ENCODE measurements at regions not wholly inside any gene's neighbourhood (a gene's known extent, or its start where the extent isn't known, plus 50 kb on each side); places are given as distances from the start of the nearest gene placed in this dataset.

- Mint-ChIP-seq H3K27ac (no peak overlapping the region), H3K4me3 (no peak overlapping the region), H3K4me1 (ENCODE audit: low read depth) (no peaks in the 10 kb centered on the region), H3K9me3 (no peaks in the 10 kb centered on the region), H3K36me3 (ENCODE audit: low read depth) (no peaks in the 10 kb centered on the region), H3K27me3 (no peaks in the 10 kb centered on the region)
- POLR2A ChIA-PET, result no interaction called here
- TF ChIP-seq CTCF (IDR thresholded peaks at IDR 0.05), result no peak
- CTCF ChIA-PET, result no interaction called here
- DNase-seq, result no peak
- intact Hi-C loops (cut with micrococcal nuclease), result no loop called here
- ATAC-seq, result no peak
Measured at GRCh38 chr15:37165395-37165794, 65.0 kb upstream of the MEIS2 start.

GRCh38 chr15:37166402-37166801 lies 66.1 kb upstream of the MEIS2 start:
- no peaks in the 10 kb centered on the region for H3K9me3 Mint-ChIP-seq
- no peaks in the 10 kb centered on the region for H3K4me1 Mint-ChIP-seq (ENCODE audit: low read depth)
- no peak overlapping the region for H3K4me3 Mint-ChIP-seq
- ChIA-PET CTCF (no interaction called here), POLR2A (no interaction called here)
- intact Hi-C loops (cut with micrococcal nuclease), result no loop called here
- no peak for TF ChIP-seq CTCF (IDR thresholded peaks at IDR 0.05)
- no peaks in the 10 kb centered on the region for H3K27me3 Mint-ChIP-seq
- H3K27ac Mint-ChIP-seq, result no peak overlapping the region
- ATAC-seq, result no peak
- DNase-seq, result no peak
- H3K36me3 Mint-ChIP-seq (ENCODE audit: low read depth), result no peaks in the 10 kb centered on the region

GRCh38 chr15:37181339-37181738 lies 81.0 kb upstream of the MEIS2 start:
- H3K9me3 Mint-ChIP-seq, result peaks cover 11% of the 10 kb centered on the region
- intact Hi-C loops (cut with micrococcal nuclease), result no loop called here
- ATAC-seq (no peak), DNase-seq (no peak)
- ChIA-PET POLR2A (no interaction called here), CTCF (no interaction called here)
- no peak for TF ChIP-seq CTCF (IDR thresholded peaks at IDR 0.05)
- H3K36me3 Mint-ChIP-seq (ENCODE audit: low read depth), result no peaks in the 10 kb centered on the region
- peaks cover 2% of the 10 kb centered on the region for H3K27me3 Mint-ChIP-seq
- H3K27ac Mint-ChIP-seq, result no peak overlapping the region
- no peaks in the 10 kb centered on the region for H3K4me1 Mint-ChIP-seq (ENCODE audit: low read depth)
- H3K4me3 Mint-ChIP-seq, result no peak overlapping the region

- POLR2A ChIA-PET, result no interaction called here
- Mint-ChIP-seq H3K36me3 (ENCODE audit: low read depth) (no peaks in the 10 kb centered on the region), H3K4me1 (ENCODE audit: low read depth) (no peaks in the 10 kb centered on the region), H3K27me3 (no peaks in the 10 kb centered on the region), H3K27ac (no peak overlapping the region), H3K9me3 (no peaks in the 10 kb centered on the region), H3K4me3 (no peak overlapping the region)
- DNase-seq (no peak), ATAC-seq (no peak)
- CTCF ChIA-PET, result no interaction called here
- no peak for TF ChIP-seq CTCF (IDR thresholded peaks at IDR 0.05)
- intact Hi-C loops (cut with micrococcal nuclease), result no loop called here
Measured at GRCh38 chr15:37199545-37199944, 99.2 kb upstream of the MEIS2 start.

GRCh38 chr15:37203050-37203449 lies 102.7 kb upstream of the MEIS2 start:
- DNase-seq, result no peak
- intact Hi-C loops (cut with micrococcal nuclease), result no loop called here
- no peaks in the 10 kb centered on the region for H3K36me3 Mint-ChIP-seq (ENCODE audit: low read depth)
- no peak for TF ChIP-seq CTCF (IDR thresholded peaks at IDR 0.05)
- peaks cover 1% of the 10 kb centered on the region for H3K9me3 Mint-ChIP-seq
- no peaks in the 10 kb centered on the region for H3K27me3 Mint-ChIP-seq
- no peaks in the 10 kb centered on the region for H3K4me1 Mint-ChIP-seq (ENCODE audit: low read depth)
- no peak overlapping the region for H3K27ac Mint-ChIP-seq
- CTCF ChIA-PET, result no interaction called here
- no peak overlapping the region for H3K4me3 Mint-ChIP-seq
- POLR2A ChIA-PET, result no interaction called here
- ATAC-seq, result no peak
